NB4 (cell line): ENCODE measurements at regions not wholly inside any gene's neighbourhood (a gene's known extent, or its start where the extent isn't known, plus 50 kb on each side); places are given as distances from the start of the nearest gene placed in this dataset.
A peak's percentile ranks its signal among the peaks of the same experiment; 100 is the strongest.

Experiments
- DNase-seq: peaks from one replicate; pipeline ENCODE4 v3.0.0; 2010; ENCODE audit warnings: low read depth
- H3K4me3 ChIP-seq: one replicate; pipeline ENCODE4 v1.5.1; 2011; ENCODE audit warnings: mild to moderate bottlenecking, low read depth, low read length, moderate library complexity
- MYC ChIP-seq: IDR thresholded peaks from 2 replicates; pipeline ENCODE4 v1.6.1; 2011; ENCODE audit warnings: low read depth, low read length
- POLR2A ChIP-seq: IDR thresholded peaks from 2 replicates; pipeline ENCODE4 v1.6.1; 2011; ENCODE audit warnings: mild to moderate bottlenecking; ENCODE audit not compliant: insufficient read length; ENCODE audit errors: extremely low read depth
- TF ChIP-seq, protein P1 (sequence below): IDR thresholded peaks from 2 replicates; pipeline ENCODE4 v1.6.1; 2011; ENCODE audit warnings: low read depth, low read length
- TF ChIP-seq, protein P2 (sequence below): IDR thresholded peaks from one replicate; pipeline ENCODE4 v1.5.1; 2012; ENCODE audit warnings: low read depth, low read length

DNA sequence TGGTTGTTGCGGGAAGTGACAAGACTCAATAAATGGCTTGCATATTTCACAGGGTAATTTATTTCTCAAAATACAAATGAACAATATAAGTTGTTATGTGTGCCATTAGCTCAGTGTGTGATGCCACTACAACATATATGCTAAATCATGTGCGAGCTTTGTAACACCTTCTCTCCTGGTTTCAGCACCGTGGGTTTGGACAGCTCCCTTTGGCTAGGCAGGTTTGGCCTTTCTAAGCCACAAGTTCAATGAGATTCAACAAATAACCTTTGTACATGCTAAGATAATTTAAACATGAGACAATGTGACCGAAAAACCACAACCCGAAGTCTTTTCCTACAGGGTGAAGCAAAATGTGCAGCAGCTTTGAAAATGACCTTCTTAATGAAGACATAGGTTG is 563.9 kb downstream of the TMEM114 start:
- no peak overlapping the region for H3K4me3 ChIP-seq
- peak; percentile 25 for DNase-seq
- TF ChIP-seq, protein P1, sequence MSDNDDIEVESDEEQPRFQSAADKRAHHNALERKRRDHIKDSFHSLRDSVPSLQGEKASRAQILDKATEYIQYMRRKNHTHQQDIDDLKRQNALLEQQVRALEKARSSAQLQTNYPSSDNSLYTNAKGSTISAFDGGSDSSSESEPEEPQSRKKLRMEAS = no peak
- TF ChIP-seq, protein P2, sequence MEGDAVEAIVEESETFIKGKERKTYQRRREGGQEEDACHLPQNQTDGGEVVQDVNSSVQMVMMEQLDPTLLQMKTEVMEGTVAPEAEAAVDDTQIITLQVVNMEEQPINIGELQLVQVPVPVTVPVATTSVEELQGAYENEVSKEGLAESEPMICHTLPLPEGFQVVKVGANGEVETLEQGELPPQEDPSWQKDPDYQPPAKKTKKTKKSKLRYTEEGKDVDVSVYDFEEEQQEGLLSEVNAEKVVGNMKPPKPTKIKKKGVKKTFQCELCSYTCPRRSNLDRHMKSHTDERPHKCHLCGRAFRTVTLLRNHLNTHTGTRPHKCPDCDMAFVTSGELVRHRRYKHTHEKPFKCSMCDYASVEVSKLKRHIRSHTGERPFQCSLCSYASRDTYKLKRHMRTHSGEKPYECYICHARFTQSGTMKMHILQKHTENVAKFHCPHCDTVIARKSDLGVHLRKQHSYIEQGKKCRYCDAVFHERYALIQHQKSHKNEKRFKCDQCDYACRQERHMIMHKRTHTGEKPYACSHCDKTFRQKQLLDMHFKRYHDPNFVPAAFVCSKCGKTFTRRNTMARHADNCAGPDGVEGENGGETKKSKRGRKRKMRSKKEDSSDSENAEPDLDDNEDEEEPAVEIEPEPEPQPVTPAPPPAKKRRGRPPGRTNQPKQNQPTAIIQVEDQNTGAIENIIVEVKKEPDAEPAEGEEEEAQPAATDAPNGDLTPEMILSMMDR = no peak
- TF ChIP-seq MYC = no peak
- no peak for TF ChIP-seq POLR2A

- no peak overlapping the region for H3K4me3 ChIP-seq
- no peak for DNase-seq
- TF ChIP-seq MYC (no peak), POLR2A (no peak)
- TF ChIP-seq, protein P2 = no peak
- TF ChIP-seq, protein P1 = no peak
These were observed 567.0 kb downstream of the TMEM114 start for GRCh38 chr16:8023326-8023725.

- DNase-seq = no peak
- TF ChIP-seq POLR2A (no peak), MYC (no peak)
- TF ChIP-seq, protein P1 = no peak
- TF ChIP-seq, protein P2 = no peak
- H3K4me3 ChIP-seq = no peak overlapping the region
These were observed 585.0 kb downstream of the TMEM114 start for GRCh38 chr16:8005096-8005860.

DNA sequence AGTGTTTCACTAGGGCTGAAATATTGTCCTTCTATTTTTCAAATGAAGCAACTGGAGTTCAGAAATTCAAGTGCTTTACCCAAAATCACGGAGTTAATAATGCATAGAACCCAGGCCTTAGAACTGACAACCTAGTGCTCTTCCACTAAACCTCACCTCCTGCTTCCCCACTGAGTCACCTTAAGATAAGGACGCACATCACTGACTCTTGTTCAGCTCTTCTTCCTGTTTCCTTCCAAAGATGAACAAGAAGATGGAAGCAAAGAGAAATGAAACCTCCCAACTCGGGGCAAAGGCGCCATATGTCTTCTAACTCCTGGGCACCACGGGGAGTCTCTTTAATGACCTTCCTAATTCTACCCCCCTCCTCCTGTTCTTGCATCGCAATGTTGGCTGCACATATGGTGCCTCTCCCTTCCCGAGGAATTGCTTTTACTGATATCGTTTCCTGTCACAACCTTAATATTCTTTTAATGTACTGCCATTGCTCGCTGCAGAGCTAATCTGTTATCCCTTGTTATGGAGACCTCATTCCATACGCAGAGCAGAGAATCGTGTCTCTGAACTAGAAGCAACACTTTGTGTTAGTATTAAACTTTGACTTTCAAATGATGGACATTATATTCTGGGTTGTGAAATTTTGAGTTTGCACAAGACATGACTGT is 591.4 kb downstream of the TMEM114 start:
- no peak for DNase-seq
- H3K4me3 ChIP-seq = no peak overlapping the region
- TF ChIP-seq, protein P1 = no peak
- TF ChIP-seq, protein P2 = no peak
- TF ChIP-seq POLR2A (no peak), MYC (no peak)

DNA sequence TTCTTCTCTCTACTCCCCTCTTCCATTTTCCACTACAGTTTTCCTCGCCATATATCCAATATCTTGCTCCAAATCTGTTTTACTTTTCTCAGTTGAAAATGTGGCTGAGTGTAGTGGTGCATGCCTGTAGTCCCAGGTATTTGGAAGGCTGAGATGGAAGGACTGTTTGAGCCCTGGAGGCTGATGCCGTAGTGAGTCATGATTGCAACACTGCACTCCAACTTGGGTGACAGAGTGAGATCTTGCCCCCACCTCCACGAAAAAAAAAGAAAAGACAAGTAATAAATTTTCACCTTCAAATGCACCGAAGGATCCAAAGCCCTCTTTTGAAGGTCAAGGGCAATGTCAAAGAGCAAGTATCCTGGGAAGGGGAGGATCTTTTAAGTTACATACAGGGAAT is 592.3 kb downstream of the TMEM114 start:
- TF ChIP-seq MYC (no peak), POLR2A (no peak)
- TF ChIP-seq, protein P1 = no peak
- TF ChIP-seq, protein P2 = no peak
- DNase-seq = peak; percentile 2
- no peak overlapping the region for H3K4me3 ChIP-seq
